Sigmoid colon (tissue), 3 donors: ENCODE measurements at regions not wholly inside any gene's neighbourhood (a gene's known extent, or its start where the extent isn't known, plus 50 kb on each side); places are given as distances from the start of the nearest gene placed in this dataset.

Source experiments
- CTCF ChIP-seq, 4 experiments: fragments of 450-650 bp in 3 of 4; fragments of 200-600 bp in 1 of 4; IDR thresholded peaks; one replicate each; pipeline ENCODE4 v1.5.1; 2016 to 2019; ENCODE audit warnings: antibody characterized with exemption in 4 of 4, mild to moderate bottlenecking in 3 of 4, moderate library complexity in 2 of 4
- POLR2A ChIP-seq, 2 donors: fragments of 450-650 bp; IDR thresholded peaks; one replicate each; pipeline ENCODE4 v1.6.1; 2016; ENCODE audit warnings: antibody characterized with exemption in 2 of 2, mild to moderate bottlenecking in 2 of 2, moderate library complexity in 2 of 2

GRCh38 chr1:9183898-9184297 is 50.7 kb upstream of the H6PD start:
- no peak for TF ChIP-seq POLR2A (IDR thresholded peaks at IDR 0.05)
- no peak for TF ChIP-seq CTCF (IDR thresholded peaks at IDR 0.05)
